Esophagus (tissue), 2 donors: ENCODE measurements at regions not wholly inside any gene's neighbourhood (a gene's known extent, or its start where the extent isn't known, plus 50 kb on each side); places are given as distances from the start of the nearest gene placed in this dataset.
"Not testable (repeated sequence)": the region's sequence is repeated elsewhere in the genome, so short reads cannot be mapped to it uniquely, and the experiment has no call there.

Source experiments
- H3K27ac ChIP-seq, 2 donors: one replicate each; pipeline ENCODE4 v1.5.1; 2013; ENCODE audit warnings: low read depth in 2 of 2, mild to moderate bottlenecking in 2 of 2, inconsistent platforms in 1 of 2, low read length in 1 of 2, moderate library complexity in 1 of 2
- H3K27me3 ChIP-seq, 2 donors: one replicate each; pipeline ENCODE4 v1.6.1; 2013; ENCODE audit warnings: low read length in 2 of 2, control low read depth in 1 of 2, mild to moderate bottlenecking in 1 of 2; ENCODE audit not compliant: insufficient read depth in 2 of 2, control insufficient read depth in 1 of 2
- H3K36me3 ChIP-seq, 2 donors: one replicate each; pipeline ENCODE4 v1.6.1; 2013; ENCODE audit warnings: low read length in 1 of 2; ENCODE audit not compliant: control insufficient read depth in 2 of 2, insufficient read depth in 2 of 2
- H3K4me1 ChIP-seq, 2 donors: one replicate each; pipeline ENCODE4 v1.6.1; 2013; ENCODE audit warnings: low read length in 1 of 2; ENCODE audit not compliant: control insufficient read depth in 2 of 2, insufficient read depth in 2 of 2
- H3K4me3 ChIP-seq, 2 donors: one replicate each; pipeline ENCODE4 v1.5.1; 2013; ENCODE audit warnings: low read length in 2 of 2, mild to moderate bottlenecking in 2 of 2, low read depth in 1 of 2, moderate library complexity in 1 of 2
- H3K9me3 ChIP-seq, 2 donors: one replicate each; pipeline ENCODE4 v1.6.1; 2013; ENCODE audit warnings: mild to moderate bottlenecking in 2 of 2, low read depth in 1 of 2, low read length in 1 of 2, moderate library complexity in 1 of 2; ENCODE audit not compliant: control insufficient read depth in 2 of 2, insufficient read depth in 1 of 2
- WGBS, 2 donors: extraction: QIAGEN DNeasy Blood & Tissue Kit; methylation state at CpG; one replicate each; pipeline ENCODE4 v1.1.7; 2013; 5-methylcytosine and 5-hydroxymethylcytosine counted together
- donor health status: healthy with polysubstance abuse.
- donor health status: Bipolar disorder and iron deficiency.

DNA sequence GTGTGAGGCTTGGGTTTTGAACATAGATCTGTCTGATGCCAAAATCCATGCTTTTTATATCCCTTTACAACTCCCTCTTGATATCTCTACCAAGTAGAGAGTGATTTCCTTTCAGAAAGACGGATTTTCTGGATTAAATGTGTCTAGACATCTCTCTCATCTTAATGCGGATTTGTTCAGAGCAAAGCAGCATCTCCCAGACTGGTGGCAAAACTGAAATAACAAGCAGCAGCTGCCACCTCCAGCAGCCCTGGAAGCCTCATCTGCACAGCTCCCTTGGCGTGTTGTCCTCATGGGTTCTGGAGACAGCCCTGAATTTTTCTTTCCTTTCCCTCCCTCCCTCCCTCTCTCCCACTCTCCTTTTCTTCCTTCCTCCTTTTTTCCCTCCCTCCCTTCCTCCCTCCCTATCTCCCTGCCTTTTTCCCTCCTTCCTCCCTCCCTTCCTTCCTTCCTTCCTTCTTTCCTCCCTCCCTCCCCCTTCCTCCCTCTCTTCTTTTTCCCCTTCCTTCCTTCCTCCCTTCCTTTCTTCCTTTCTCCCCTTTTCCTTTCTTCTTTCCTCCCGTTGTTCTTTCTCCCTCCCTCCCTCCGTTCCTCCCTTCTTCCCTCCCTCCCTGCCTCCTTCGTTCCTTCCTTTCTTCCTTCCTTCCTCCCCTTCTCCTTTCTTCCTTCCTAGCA is 639.9 kb downstream of the TYW1 start:
- Histone ChIP-seq H3K27me3 (no peaks in the 10 kb centered on the region), H3K27ac (no peak overlapping the region), H3K36me3 (no peaks in the 10 kb centered on the region), H3K9me3 (no peaks in the 10 kb centered on the region), H3K4me1 (no peaks in the 10 kb centered on the region), H3K4me3 (no peak overlapping the region)
- 61 to 64% methylated on average over 6 of the region's 6 CpGs for WGBS, 2 donors

DNA sequence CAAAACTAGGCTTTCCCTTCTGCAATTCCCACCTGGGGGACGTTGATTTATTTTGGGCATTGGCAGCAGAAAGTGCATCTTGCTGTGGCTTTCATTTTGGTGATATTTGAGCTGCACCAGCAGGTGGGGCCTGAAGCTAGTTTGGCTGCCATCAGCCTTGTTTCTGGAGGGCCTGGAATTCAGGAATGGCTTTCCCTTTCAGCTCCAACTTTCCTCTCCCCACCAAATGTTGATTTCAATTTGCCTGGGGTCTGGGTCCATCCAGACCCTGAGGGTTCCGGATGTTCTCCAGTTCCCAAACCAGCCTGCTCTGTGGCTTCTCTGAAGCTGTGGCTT is 640.4 kb downstream of the TYW1 start:
- no peaks in the 10 kb centered on the region for H3K36me3 ChIP-seq
- H3K9me3 ChIP-seq: no peaks in the 10 kb centered on the region
- no peak overlapping the region for H3K4me3 ChIP-seq
- no peaks in the 10 kb centered on the region for H3K27me3 ChIP-seq
- no peaks in the 10 kb centered on the region for H3K4me1 ChIP-seq
- WGBS, 2 donors: 46 to 51% methylated on average over 2 of the region's 2 CpGs
- no peak overlapping the region for H3K27ac ChIP-seq

DNA sequence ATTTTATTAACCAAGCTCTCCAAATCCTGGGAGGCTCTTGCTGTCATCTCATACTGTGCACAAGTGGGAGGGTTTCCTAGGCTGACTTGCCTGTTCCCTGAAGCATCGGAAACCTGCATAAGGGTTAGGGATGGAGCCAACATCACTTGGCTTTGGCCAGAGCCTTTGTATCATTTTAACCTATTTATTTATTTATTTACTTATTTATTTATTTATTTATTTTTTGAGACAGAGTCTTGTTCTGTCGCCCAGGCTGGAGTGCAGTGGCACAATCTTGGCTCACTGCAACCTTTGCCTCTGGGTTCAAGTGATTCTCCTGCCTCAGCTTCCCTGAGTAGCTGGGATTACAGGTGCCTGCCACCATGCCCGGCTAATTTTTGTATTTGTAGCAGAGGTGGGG is 645.9 kb downstream of the TYW1 start:
- H3K4me1 ChIP-seq, H3K36me3 ChIP-seq, H3K27ac ChIP-seq, H3K27me3 ChIP-seq, H3K9me3 ChIP-seq, H3K4me3 ChIP-seq: not testable (repeated sequence)
- WGBS, 2 donors: 94 to 95% methylated on average over 3 of the region's 3 CpGs

DNA sequence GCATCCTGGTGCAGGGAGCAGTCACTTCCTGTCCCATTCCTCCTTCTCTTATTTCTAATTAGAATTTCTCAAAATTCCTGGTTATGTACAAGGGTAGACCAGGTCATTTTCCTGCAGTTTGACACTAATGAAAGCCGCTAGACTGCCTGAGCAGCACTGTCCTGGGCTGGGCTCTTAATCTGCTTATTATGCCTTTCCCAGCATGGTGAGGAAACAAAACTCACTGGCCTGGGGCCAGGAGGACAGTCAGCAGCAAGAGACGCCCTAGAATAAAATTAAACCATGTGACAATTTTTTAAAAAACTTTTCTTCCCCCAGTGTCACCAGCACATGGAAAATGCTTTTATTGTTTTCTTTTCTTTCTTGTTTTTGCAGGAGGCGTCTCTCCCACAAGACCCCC is 647.5 kb downstream of the TYW1 start:
- WGBS, 2 donors: 52 to 62% methylated on average over 3 of the region's 3 CpGs
- no peaks in the 10 kb centered on the region for H3K9me3 ChIP-seq
- H3K36me3 ChIP-seq: no peaks in the 10 kb centered on the region
- no peak overlapping the region for H3K4me3 ChIP-seq
- H3K27me3 ChIP-seq: no peaks in the 10 kb centered on the region
- no peak overlapping the region for H3K27ac ChIP-seq
- H3K4me1 ChIP-seq: no peaks in the 10 kb centered on the region

DNA sequence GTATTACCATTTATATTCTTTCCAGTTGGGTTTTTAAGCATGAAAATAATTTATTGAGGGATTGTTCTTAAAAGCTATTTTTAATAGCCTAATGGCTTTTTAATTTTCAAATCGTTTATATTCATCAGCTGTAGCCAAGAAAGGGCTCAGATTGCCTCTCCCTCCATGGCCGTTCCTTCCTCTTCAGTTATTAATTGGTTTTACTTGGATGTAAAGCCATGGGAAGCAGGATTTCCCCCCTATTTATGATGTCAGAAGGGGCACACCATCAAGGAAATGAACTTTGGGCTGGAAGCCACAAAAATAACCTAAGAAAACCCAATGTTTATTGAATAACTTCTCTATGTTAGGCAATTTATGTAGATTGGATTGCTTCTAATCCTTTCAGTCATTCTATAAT is 656.3 kb downstream of the TYW1 start:
- no peaks in the 10 kb centered on the region for H3K4me1 ChIP-seq
- H3K4me3 ChIP-seq: no peak overlapping the region
- no peak overlapping the region for H3K27ac ChIP-seq
- H3K36me3 ChIP-seq: no peaks in the 10 kb centered on the region
- no peaks in the 10 kb centered on the region for H3K27me3 ChIP-seq
- 43 to 57% methylated on average over 2 of the region's 2 CpGs for WGBS, 2 donors
- no peaks in the 10 kb centered on the region for H3K9me3 ChIP-seq

DNA sequence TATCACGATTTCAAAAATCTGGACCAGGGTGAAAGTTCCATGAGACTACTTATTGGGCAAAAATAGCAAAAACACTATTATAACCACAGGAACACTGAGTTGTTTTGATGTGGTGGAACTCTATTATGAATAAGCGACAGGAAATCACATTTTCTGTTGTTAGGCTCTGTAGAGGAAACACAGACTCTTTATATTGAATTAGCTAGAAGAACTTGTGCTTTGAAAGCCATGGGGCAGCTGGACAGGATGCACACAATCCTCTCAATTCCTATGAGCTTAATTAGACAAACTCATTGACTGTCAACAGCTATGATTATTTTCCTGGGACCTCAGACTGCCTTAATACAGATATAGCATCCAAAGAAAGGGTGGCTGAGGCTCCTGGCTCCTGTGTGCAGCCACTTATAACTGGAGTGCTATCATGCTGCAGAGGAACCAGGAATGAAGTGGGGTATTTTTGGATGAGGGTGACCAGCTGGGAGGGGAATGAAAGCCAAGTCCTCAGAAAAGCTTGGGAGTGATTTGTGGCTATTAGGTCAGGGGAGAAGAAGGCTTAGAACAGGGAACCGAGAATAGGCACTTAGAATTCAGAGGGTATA is 657.3 kb downstream of the TYW1 start:
- 58 to 67% methylated on average over 3 of the region's 3 CpGs for WGBS, 2 donors
- H3K27ac ChIP-seq: no peak overlapping the region
- no peaks in the 10 kb centered on the region for H3K9me3 ChIP-seq
- no peaks in the 10 kb centered on the region for H3K4me1 ChIP-seq
- H3K27me3 ChIP-seq: no peaks in the 10 kb centered on the region
- H3K36me3 ChIP-seq: no peaks in the 10 kb centered on the region
- H3K4me3 ChIP-seq: no peak overlapping the region

DNA sequence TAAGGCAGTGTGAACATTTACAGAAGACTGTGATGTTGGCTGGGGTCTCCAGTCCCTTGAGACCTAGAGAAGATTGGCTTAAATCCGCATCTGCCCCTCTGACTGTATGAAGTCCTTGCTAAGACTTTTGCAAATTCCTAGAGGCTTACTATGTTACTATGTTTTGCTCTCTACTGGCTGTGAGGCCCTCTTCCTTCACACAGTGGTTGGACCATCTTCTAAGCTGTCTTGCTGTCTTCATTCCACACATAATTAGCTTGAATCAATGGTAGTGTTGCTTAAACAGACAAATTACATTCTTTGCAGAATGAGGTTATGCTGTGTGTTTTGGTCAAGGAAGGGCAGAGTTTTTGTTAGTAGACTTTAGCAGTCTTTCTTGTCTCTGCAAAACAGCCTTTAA is 658.0 kb downstream of the TYW1 start:
- H3K9me3 ChIP-seq: no peaks in the 10 kb centered on the region
- no peaks in the 10 kb centered on the region for H3K36me3 ChIP-seq
- WGBS, 2 donors: 61 to 74% methylated on average over 1 of the region's 1 CpG
- no peak overlapping the region for H3K4me3 ChIP-seq
- no peaks in the 10 kb centered on the region for H3K4me1 ChIP-seq
- no peaks in the 10 kb centered on the region for H3K27me3 ChIP-seq
- H3K27ac ChIP-seq: no peak overlapping the region

DNA sequence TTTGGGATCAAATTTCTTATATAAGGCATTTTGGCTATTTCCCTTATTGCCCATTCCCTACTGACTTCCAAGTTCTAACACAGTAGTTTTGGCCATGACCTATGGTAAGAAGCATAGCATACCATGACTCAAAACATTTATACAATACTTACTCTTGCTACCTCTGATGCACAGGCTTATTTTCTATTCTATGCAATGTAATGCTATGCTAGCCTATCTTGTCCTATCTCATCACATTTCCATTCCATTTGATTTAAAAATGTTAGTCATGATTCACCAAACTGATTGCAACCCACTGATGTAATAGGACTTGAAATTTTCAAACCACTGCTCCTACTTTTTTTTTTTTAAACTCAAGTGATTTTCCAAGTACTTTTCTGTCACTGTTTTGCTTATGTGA is 658.5 kb downstream of the TYW1 start:
- H3K9me3 ChIP-seq: no peaks in the 10 kb centered on the region
- no peaks in the 10 kb centered on the region for H3K27me3 ChIP-seq
- H3K27ac ChIP-seq: no peak overlapping the region
- no peaks in the 10 kb centered on the region for H3K36me3 ChIP-seq
- H3K4me3 ChIP-seq: no peak overlapping the region
- no peaks in the 10 kb centered on the region for H3K4me1 ChIP-seq

DNA sequence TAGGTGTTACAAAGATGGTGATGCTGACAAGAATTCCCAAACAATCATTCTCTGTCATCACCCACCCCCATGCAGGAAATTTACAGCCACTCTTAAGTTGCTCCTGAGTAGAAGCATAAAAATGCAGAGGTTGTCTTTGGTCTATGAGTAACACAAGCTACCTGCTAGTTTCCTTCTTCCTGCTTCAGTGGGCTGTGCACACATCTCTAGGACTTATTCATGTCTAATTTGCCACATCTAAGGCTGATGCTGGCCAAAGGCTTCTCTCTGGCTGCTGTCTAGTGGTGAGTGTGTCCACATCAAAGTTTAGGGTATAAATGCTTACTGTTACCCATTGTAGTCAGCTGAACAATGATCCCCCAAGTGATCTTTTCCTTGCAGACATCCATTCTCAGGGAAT is 662.5 kb downstream of the TYW1 start:
- Histone ChIP-seq H3K9me3 (peaks cover 0 to 1% of the 10 kb centered on the region in 2 donors), H3K36me3 (no peaks in the 10 kb centered on the region), H3K27ac (no peak overlapping the region), H3K27me3 (peaks cover 0 to 3% of the 10 kb centered on the region in 2 donors), H3K4me3 (no peak overlapping the region), H3K4me1 (no peaks in the 10 kb centered on the region)

DNA sequence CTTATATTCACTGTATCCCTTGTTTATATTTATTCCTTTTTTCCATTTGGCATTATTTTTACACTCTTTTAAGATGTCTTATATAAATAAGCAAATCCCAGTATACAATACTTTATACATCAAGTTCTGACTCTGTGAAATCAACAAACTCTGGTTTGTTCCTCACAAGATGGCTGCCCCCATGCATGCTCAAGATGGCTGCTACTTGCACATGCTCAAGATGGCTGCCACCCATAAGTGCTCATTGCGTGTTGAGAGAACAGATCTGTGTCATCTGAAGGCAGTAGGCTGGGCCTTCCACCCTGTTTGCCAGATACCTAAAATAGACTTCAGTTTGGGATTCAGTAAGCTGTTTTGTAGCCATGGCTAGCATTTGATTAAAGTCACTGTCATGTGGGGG is 666.2 kb downstream of the TYW1 start:
- H3K27ac ChIP-seq: no peak overlapping the region
- H3K4me1 ChIP-seq: no peaks in the 10 kb centered on the region
- no peak overlapping the region for H3K4me3 ChIP-seq
- WGBS, 2 donors: 92% methylated on average over 1 of the region's 1 CpG
- peaks cover 0 to 1% of the 10 kb centered on the region in 2 donors for H3K9me3 ChIP-seq
- no peaks in the 10 kb centered on the region for H3K36me3 ChIP-seq
- peaks cover 0 to 3% of the 10 kb centered on the region in 2 donors for H3K27me3 ChIP-seq
